Effector memory CD8-positive, alpha-beta T cell (primary cell): ENCODE measurements at regions not wholly inside any gene's neighbourhood (a gene's known extent, or its start where the extent isn't known, plus 50 kb on each side); places are given as distances from the start of the nearest gene placed in this dataset.

Experiments
- ATAC-seq: fragments of 150-1000 bp; cut with Tn5 transposase; replicated peaks from 2 replicates; pipeline ENCODE4 v1.10.0; 2021; ENCODE audit warnings: mild to moderate bottlenecking, moderate library complexity
- DNase-seq, 3 experiments: peaks; one replicate each; pipeline ENCODE4 v3.0.0; 2021
- H3K27ac Mint-ChIP-seq, 2 donors: one replicate each; pipeline ENCODE4 v1.8.0; 2022; ENCODE audit warnings: mild to moderate bottlenecking in 2 of 2, mixed read lengths in 2 of 2, moderate library complexity in 2 of 2
- H3K27me3 Mint-ChIP-seq, 2 donors: one replicate each; pipeline ENCODE4 v1.8.0; 2022; ENCODE audit warnings: mixed read lengths in 2 of 2
- H3K36me3 Mint-ChIP-seq: one replicate; pipeline ENCODE4 v1.8.0; 2022; ENCODE audit warnings: mild to moderate bottlenecking, moderate library complexity, mixed read lengths; ENCODE audit not compliant: insufficient read depth
- H3K4me1 Mint-ChIP-seq, 2 donors: one replicate each; pipeline ENCODE4 v1.8.0; 2022; ENCODE audit warnings: low read depth in 2 of 2, mixed read lengths in 2 of 2
- H3K4me3 Mint-ChIP-seq, 2 donors: one replicate each; pipeline ENCODE4 v1.8.0; 2022; ENCODE audit warnings: mild to moderate bottlenecking in 2 of 2, mixed read lengths in 2 of 2, moderate library complexity in 2 of 2
- H3K9me3 Mint-ChIP-seq, 2 donors: one replicate each; pipeline ENCODE4 v1.8.0; 2022; ENCODE audit warnings: mixed read lengths in 2 of 2

DNA sequence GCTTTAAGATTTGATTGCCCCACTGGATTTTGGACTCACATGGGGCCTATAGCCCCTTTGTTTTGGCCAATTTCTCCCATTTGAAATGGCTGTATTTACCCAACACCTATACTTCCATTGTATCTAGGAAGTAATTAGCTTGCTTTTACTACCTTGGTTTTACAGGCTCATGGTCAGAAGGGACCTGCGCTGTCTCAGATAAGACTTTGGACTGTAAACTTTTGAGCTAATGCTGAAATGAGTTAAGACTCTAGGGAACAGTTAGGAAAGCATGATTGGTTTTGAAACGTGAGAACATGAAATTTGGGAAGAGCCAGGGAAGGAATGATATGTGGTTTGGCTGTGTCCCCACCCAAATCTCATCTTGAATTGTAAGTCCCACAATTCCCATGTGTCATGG lies 419.0 kb upstream of the TMPO start:
- no peaks in the 10 kb centered on the region for H3K36me3 Mint-ChIP-seq
- peaks cover 0 to 6% of the 10 kb centered on the region in 2 donors for H3K9me3 Mint-ChIP-seq
- H3K27me3 Mint-ChIP-seq: peaks cover 4 to 6% of the 10 kb centered on the region in 2 donors
- no peak overlapping the region for H3K4me3 Mint-ChIP-seq
- no peaks in the 10 kb centered on the region for H3K4me1 Mint-ChIP-seq
- ATAC-seq: no peak
- H3K27ac Mint-ChIP-seq: no peak overlapping the region
- no peak for DNase-seq

DNA sequence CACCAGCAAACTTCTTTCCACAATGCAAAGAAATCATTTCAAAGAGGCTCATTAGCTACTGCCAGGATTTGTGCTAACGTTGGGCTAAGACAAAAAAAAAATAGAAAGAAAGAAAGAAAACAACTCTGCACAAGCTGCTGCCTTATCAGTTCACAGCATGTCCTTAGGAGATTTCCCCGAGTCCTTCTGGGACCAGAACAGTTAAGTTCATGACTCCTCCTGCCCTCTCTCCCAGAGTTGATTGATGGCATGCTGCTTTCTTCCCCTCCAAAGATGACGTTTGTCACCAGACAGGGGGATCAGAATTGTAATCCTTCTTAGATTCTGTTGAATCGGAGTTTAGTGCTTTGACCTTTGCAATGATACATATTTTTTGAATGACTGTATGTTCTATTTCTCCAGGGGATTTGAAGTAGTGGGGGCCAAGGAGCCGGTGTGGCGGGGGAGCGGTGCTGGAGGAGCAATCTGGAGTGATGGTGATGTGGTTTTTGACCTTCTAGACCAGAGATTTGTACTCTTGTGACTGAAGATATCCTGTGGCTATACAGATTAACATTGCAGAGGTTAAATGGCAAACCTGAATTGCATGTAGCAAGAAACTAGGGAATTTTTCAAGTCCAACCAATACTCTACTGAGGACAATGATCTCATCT lies 409.2 kb upstream of the TMPO start:
- Mint-ChIP-seq H3K9me3 (no peaks in the 10 kb centered on the region), H3K4me1 (no peaks in the 10 kb centered on the region), H3K27ac (no peak overlapping the region), H3K4me3 (no peak overlapping the region), H3K36me3 (no peaks in the 10 kb centered on the region), H3K27me3 (peaks cover 0 to 2% of the 10 kb centered on the region in 2 donors)
- DNase-seq: no peak
- ATAC-seq: no peak

DNA sequence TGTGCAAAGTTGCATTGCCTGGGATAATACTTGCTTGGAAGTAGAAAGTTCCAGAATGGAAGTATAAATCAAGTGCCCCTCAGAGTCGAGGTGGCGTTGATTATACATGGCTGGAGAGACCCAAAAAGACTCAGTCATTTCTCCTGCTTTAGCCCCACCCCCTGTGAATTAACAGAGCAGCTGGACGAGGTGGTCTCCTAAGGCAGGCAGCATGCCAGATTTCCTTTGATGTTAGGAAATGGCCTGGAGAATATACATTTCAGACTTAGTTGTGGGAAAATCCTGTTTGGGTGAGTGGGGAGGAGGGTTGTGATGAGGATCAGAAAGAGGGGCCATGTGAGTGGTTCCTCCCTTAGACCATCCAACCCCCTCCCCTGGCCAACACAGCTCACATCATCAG lies 406.1 kb upstream of the TMPO start:
- DNase-seq (no peak), ATAC-seq (no peak)
- H3K36me3 Mint-ChIP-seq: no peaks in the 10 kb centered on the region
- H3K9me3 Mint-ChIP-seq: no peaks in the 10 kb centered on the region
- H3K27me3 Mint-ChIP-seq: no peaks in the 10 kb centered on the region
- no peak overlapping the region for H3K4me3 Mint-ChIP-seq
- H3K27ac Mint-ChIP-seq: no peak overlapping the region
- no peaks in the 10 kb centered on the region for H3K4me1 Mint-ChIP-seq

GRCh38 chr12:98110536-98110935 lies 404.9 kb upstream of the TMPO start:
- Mint-ChIP-seq H3K27me3 (no peaks in the 10 kb centered on the region), H3K9me3 (no peaks in the 10 kb centered on the region), H3K36me3 (no peaks in the 10 kb centered on the region), H3K4me3 (no peak overlapping the region), H3K4me1 (no peaks in the 10 kb centered on the region), H3K27ac (no peak overlapping the region)
- ATAC-seq (no peak), DNase-seq (no peak)

DNA sequence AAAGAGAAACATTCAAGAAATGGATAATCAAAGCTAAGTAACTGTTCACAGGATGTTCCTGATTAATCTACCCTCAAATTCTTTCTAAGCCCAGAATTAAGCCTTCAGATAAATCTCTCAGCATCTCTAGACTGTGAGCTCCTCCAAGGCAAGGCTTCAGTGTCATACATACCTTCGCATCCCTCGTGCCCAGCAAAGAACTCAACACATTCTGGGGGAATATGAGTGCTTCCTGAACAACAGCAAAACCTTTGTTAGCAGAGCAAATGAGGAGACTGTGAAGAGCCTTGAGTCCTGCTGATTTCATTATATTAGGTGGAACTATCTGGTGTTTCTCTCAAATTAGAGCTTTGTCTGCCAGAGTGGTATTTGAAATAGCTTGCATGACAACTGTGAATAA lies 401.8 kb upstream of the TMPO start:
- Mint-ChIP-seq H3K4me3 (no peak overlapping the region), H3K27me3 (peaks cover 0 to 12% of the 10 kb centered on the region in 2 donors), H3K27ac (no peak overlapping the region), H3K4me1 (no peaks in the 10 kb centered on the region), H3K36me3 (no peaks in the 10 kb centered on the region), H3K9me3 (peaks cover 0 to 2% of the 10 kb centered on the region in 2 donors)
- DNase-seq (no peak), ATAC-seq (no peak)

GRCh38 chr12:98121963-98122362 lies 393.4 kb upstream of the TMPO start:
- no peaks in the 10 kb centered on the region for H3K36me3 Mint-ChIP-seq
- DNase-seq (no peak), ATAC-seq (no peak)
- peaks cover 0 to 2% of the 10 kb centered on the region in 2 donors for H3K9me3 Mint-ChIP-seq
- peaks cover 3% of the 10 kb centered on the region in 2 donors for H3K4me1 Mint-ChIP-seq
- H3K27ac Mint-ChIP-seq: no peak overlapping the region
- peaks cover 10 to 12% of the 10 kb centered on the region in 2 donors for H3K27me3 Mint-ChIP-seq
- H3K4me3 Mint-ChIP-seq: no peak overlapping the region

GRCh38 chr12:98123021-98123461 lies 392.3 kb upstream of the TMPO start:
- DNase-seq (no peak), ATAC-seq (no peak)
- H3K27ac Mint-ChIP-seq: no peak overlapping the region
- H3K9me3 Mint-ChIP-seq: no peaks in the 10 kb centered on the region
- H3K4me1 Mint-ChIP-seq: peaks cover 3% of the 10 kb centered on the region in 2 donors
- no peak overlapping the region for H3K4me3 Mint-ChIP-seq
- H3K36me3 Mint-ChIP-seq: no peaks in the 10 kb centered on the region
- peaks cover 4 to 10% of the 10 kb centered on the region in 2 donors for H3K27me3 Mint-ChIP-seq

GRCh38 chr12:98126637-98127335 lies 388.6 kb upstream of the TMPO start:
- peaks cover 3% of the 10 kb centered on the region in 2 donors for H3K4me1 Mint-ChIP-seq
- no peak overlapping the region for H3K4me3 Mint-ChIP-seq
- H3K27ac Mint-ChIP-seq: no peak overlapping the region
- ATAC-seq (no peak), DNase-seq (no peak)
- H3K9me3 Mint-ChIP-seq: no peaks in the 10 kb centered on the region
- H3K36me3 Mint-ChIP-seq: no peaks in the 10 kb centered on the region
- peaks cover 0 to 10% of the 10 kb centered on the region in 2 donors for H3K27me3 Mint-ChIP-seq

DNA sequence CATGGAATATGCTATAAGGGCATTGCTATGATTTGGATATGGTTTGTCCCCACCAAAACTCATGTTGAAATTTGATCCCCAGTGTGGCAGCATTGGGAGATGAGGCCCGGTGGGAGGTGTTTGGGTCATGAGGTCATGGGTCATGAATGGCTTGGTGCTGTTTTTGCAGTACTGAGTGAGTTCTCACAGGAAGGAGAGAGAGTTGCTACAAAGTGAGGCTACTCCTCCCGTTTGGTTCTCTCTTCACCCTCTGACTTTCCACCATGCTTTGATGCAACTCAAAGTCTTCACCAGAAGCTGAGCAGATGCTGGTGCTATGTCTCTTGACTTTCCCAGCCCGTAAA lies 388.1 kb upstream of the TMPO start:
- peaks cover 0 to 10% of the 10 kb centered on the region in 2 donors for H3K27me3 Mint-ChIP-seq
- no peaks in the 10 kb centered on the region for H3K9me3 Mint-ChIP-seq
- H3K4me1 Mint-ChIP-seq: peaks cover 3% of the 10 kb centered on the region in 2 donors
- no peaks in the 10 kb centered on the region for H3K36me3 Mint-ChIP-seq
- H3K27ac Mint-ChIP-seq: no peak overlapping the region
- no peak for DNase-seq
- no peak overlapping the region for H3K4me3 Mint-ChIP-seq
- no peak for ATAC-seq

- H3K27me3 Mint-ChIP-seq: peaks cover 0 to 10% of the 10 kb centered on the region in 2 donors
- DNase-seq (no peak), ATAC-seq (no peak)
- H3K4me1 Mint-ChIP-seq: peaks cover 3% of the 10 kb centered on the region in 2 donors
- H3K36me3 Mint-ChIP-seq: no peaks in the 10 kb centered on the region
- H3K9me3 Mint-ChIP-seq: no peaks in the 10 kb centered on the region
- H3K27ac Mint-ChIP-seq: no peak overlapping the region
- no peak overlapping the region for H3K4me3 Mint-ChIP-seq
These were observed 387.5 kb upstream of the TMPO start for GRCh38 chr12:98127854-98128253.

DNA sequence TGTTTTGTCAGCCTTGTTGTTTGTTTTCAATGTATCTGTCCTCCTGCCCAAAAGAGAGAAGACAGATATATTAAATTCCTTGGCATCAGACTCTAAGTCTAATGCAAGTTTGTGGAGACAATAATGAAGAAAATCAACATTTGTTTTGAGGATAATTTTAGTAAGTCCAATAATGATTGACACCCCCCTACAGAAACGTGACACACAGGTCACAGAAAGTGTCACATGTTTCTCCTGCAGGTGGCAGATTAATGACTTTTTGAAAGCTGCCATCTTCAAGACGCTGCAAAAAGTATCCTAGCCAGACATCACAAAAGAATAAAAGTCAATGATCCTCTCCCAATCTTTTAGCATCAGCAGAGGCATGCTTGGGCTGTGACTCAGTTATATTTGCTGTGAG lies 378.8 kb upstream of the TMPO start:
- Mint-ChIP-seq H3K27me3 (peaks cover 0 to 6% of the 10 kb centered on the region in 2 donors), H3K36me3 (no peaks in the 10 kb centered on the region), H3K4me1 (no peaks in the 10 kb centered on the region), H3K27ac (no peak overlapping the region), H3K4me3 (no peak overlapping the region), H3K9me3 (no peaks in the 10 kb centered on the region)
- no peak for ATAC-seq
- DNase-seq: no peak

GRCh38 chr12:98137278-98137677 lies 378.1 kb upstream of the TMPO start:
- H3K9me3 Mint-ChIP-seq: no peaks in the 10 kb centered on the region
- ATAC-seq: no peak
- no peak overlapping the region for H3K27ac Mint-ChIP-seq

DNA sequence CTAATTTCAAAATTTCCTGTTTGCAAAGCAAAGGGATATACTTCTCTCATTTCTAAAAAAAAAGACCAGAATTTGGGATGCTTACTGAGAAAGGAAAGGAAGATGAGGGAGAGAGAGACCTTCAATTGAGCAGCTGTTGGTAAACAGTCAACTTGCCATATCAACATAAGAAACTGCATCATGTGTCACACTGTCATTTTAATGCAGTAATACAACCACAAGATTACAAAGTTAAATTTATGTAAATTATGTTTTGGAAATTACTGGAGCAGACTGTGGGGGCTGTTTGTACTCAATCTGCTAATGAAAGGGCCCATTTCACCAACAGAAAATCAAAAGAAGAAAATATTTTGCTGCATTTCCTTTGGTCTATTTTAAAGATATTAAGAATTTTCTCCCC lies 370.4 kb upstream of the TMPO start:
- no peak for DNase-seq
- no peak overlapping the region for H3K27ac Mint-ChIP-seq
- H3K9me3 Mint-ChIP-seq: no peaks in the 10 kb centered on the region
- no peaks in the 10 kb centered on the region for H3K36me3 Mint-ChIP-seq
- H3K4me1 Mint-ChIP-seq: no peaks in the 10 kb centered on the region
- peaks cover 0 to 6% of the 10 kb centered on the region in 2 donors for H3K27me3 Mint-ChIP-seq
- ATAC-seq: no peak
- no peak overlapping the region for H3K4me3 Mint-ChIP-seq

More at GRCh38 chr12:98137278-98137677, 378.1 kb upstream of the TMPO start:
- no peaks in the 10 kb centered on the region for H3K4me1 Mint-ChIP-seq
- no peaks in the 10 kb centered on the region for H3K36me3 Mint-ChIP-seq
- DNase-seq: no peak
- no peak overlapping the region for H3K4me3 Mint-ChIP-seq
- peaks cover 0 to 6% of the 10 kb centered on the region in 2 donors for H3K27me3 Mint-ChIP-seq

DNA sequence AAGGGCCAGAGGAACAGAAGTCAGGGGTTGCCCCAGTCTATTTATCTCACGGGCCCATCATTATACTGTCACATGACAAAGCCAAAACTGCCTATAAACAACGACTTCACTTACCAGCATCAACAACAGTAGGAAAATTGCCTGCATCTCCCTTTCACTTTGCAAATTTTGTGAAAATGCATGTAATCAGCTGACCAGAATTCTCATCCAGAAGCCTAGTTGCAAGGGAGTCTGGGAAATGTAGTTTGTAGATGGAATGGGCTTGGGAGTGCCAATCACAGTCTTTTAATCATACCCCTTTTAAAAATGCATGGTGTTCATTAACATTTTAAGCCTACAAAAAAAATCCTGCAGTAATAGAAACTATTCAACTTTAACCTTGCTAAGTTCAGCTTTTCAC lies 369.3 kb upstream of the TMPO start:
- ATAC-seq (no peak), DNase-seq (no peak)
- no peaks in the 10 kb centered on the region for H3K4me1 Mint-ChIP-seq
- no peaks in the 10 kb centered on the region for H3K9me3 Mint-ChIP-seq
- H3K36me3 Mint-ChIP-seq: no peaks in the 10 kb centered on the region
- no peak overlapping the region for H3K27ac Mint-ChIP-seq
- H3K4me3 Mint-ChIP-seq: no peak overlapping the region
- no peaks in the 10 kb centered on the region for H3K27me3 Mint-ChIP-seq
